ENCODE measurements at regions not wholly inside any gene's neighbourhood (a gene's known extent, or its start where the extent isn't known, plus 50 kb on each side); places are given as distances from the start of the nearest gene placed in this dataset.

DNA sequence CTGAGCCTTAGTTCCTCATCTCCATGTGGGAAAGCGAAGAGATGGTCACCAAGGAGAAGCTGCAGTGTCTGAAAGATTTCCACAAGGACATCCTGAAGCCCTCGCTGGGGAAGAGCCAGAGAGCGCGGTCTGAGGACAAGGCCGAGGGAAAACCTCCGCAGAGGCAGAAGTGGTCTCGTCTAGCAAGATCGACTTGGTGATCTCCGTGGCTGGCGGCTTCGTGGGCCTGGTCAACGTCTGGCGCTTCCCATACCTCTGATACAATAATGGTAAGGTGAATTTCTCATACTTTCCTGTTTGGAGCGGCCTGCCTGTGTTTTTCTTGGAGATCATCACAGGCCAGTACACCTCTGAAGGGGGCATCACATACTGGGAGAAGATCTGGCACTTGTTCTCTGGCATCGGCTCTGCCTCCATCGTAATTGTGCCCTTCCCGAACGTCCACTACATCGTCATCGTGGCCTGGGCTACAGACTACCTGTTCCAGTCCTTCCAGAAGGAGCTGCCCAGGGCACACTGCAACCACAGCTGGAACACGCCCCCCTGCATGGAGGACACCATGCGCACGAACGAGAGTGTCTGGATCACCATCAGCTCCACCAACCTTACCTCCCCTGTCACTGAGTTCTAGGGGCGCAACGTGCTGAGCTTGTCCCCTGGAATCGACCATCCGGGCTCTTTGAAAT is 841.1 kb upstream of the TMPRSS15 start:
- no peak for DNase-seq (ENCODE audit: low spot score)

- no peak for DNase-seq (ENCODE audit: low spot score)
Measured at GRCh38 chr21:19245188-19245580, 841.6 kb upstream of the TMPRSS15 start.

DNA sequence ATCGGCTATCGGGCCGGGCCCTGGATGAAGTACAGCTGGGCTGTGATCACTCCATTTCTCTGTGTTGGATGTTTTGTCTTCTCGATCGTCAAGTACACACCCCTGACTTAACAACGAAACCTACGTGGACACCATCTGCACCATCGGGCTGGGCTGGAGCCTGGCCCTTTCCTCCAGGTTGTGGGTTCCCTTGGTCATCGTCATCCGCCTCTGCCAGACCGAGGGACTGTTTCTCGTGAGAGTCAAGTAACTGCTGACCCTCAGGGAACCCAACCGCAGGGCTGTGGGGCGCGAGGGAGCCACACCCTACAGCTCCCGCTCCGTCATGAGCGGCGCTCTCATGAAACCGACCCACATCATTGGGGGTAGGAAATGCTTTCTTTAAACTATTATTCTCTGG is 842.4 kb upstream of the TMPRSS15 start:
- no peak for DNase-seq (ENCODE audit: low spot score)

- DNase-seq (ENCODE audit: low spot score): no peak
Measured at GRCh38 chr21:19256934-19257660, 853.5 kb upstream of the TMPRSS15 start.

- DNase-seq (ENCODE audit: low spot score): no peak
Measured at GRCh38 chr21:19261731-19262376, 858.3 kb upstream of the TMPRSS15 start.

- DNase-seq (ENCODE audit: low spot score): no peak
Measured at GRCh38 chr21:19266636-19267035, 863.1 kb upstream of the TMPRSS15 start.

GRCh38 chr21:19268686-19269085 is 865.1 kb upstream of the TMPRSS15 start:
- no peak for DNase-seq (ENCODE audit: low spot score)

- DNase-seq (ENCODE audit: low spot score): no peak
Measured at GRCh38 chr21:19275065-19275464, 871.5 kb upstream of the TMPRSS15 start.

GRCh38 chr21:19276665-19277064 is 873.1 kb upstream of the TMPRSS15 start:
- DNase-seq (ENCODE audit: low spot score): no peak

- DNase-seq (ENCODE audit: low spot score): no peak
Measured at GRCh38 chr21:19286876-19287275, 883.3 kb upstream of the TMPRSS15 start.

DNA sequence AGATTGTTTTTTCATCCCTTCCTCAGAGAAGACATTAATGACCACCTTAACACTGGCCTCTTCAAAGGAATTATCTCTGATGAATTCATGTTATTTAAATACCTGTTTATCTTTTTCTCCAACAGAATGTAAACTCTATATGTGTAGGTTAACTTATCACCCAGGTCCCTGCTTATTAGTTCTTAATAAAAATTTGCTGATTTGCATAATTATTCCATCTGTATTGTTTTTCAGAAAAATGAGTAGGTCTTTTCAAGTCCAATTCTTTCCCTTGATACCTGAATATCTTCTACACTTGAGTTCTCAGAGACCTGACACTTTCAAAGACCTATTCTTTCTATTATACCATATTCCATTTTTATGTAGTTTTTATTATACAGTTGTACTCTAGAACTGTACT is 886.7 kb upstream of the TMPRSS15 start:
- no peak for DNase-seq (ENCODE audit: low spot score)

DNA sequence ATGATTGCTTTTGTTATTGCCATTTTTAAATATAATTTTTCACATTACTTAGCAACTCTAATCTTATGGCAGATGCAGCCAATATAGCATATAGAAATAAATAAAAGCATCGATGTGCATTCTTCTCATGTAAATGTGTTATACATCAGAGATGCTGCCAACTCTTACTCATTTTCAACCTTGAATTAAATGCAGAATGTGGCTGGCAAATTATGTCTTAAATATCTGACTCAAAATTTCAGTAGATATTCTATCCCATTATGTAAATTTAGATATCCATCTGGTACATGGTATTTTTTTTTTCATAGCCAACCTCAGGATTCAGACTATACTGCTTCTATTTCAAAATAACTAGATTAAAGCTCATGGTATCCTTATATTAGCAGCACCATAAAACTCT is 916.7 kb upstream of the TMPRSS15 start:
- no peak for DNase-seq (ENCODE audit: low spot score)

DNA sequence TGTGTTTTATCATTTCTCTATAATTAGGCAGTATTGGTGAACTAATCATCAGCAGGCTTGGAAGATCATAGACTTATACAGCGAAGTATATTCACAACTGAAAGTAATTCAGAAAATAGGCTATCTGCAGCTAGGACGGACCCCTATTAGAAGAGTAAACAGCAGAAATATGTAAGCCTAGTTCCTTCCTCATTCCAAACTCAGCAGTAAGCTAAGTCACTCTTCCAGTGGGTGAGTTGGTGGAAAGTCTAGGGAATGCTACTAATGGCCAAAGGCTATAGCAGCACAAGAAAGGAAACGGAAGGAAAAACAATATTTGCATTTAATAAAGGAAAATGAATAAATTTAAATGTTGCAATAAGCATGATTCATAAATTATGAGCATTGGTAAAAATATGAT is 918.1 kb upstream of the TMPRSS15 start:
- DNase-seq (ENCODE audit: low spot score): no peak

DNA sequence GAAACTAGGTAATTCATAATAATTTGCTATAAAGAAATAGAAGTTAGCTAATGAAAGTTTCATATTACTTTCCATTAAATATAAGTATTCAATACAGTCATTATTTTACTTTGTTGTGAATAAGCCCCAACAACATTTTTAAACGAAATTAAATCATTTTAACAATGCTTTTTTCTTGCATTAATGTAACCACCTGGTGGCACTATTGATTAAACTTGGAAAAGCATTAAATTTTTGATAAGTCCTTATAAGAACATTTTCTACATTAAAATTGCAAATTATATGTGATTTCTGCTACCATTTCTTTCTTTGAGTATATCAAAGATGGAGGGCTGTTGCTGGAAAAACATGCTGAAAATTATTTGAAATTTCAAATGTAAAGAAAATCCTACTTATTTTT is 918.8 kb upstream of the TMPRSS15 start:
- DNase-seq (ENCODE audit: low spot score): peak; percentile 4

- DNase-seq (ENCODE audit: low spot score): no peak
Measured at GRCh38 chr21:19326531-19327319, 923.1 kb upstream of the TMPRSS15 start.

DNA sequence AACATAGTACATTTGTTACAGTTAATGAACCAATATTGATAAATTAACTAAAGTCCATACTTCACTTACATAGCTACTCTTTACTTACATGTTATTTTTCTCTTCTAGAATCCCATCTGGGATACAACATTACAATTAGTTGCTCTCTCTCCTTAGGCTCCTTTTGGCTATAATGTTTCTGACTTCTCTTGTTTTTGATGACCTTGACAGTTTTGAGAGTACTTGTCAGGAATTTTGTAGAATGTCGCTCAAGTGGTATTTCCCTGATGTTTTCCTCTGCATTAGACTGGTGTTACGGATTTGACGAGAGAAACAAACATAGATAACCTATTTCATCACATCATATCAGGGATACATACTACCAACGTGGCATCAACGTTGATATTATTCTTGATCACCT is 925.4 kb upstream of the TMPRSS15 start:
- DNase-seq (ENCODE audit: low spot score): no peak

DNA sequence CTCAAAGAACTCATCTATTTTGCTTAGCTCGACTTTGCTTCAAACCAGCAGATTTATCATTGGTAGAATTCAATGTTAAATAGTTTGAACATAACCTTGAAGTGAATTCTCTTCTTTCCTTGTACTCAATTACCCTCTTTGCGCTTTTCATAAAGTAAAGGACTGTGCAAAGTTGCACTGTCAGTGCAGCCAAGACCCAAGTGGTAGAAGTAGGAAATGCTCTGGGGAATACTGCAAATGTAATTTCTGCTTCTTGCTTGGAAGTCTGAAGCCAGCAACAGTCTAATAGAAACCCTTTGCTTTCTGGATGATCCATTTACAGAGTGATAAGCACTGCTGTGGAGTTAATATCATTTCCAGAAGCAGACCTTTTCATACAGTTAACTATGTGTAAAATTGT is 936.7 kb upstream of the TMPRSS15 start:
- no peak for DNase-seq (ENCODE audit: low spot score)

GRCh38 chr21:19340954-19341353 is 937.4 kb upstream of the TMPRSS15 start:
- DNase-seq (ENCODE audit: low spot score): no peak

- DNase-seq (ENCODE audit: low spot score): no peak
Measured at GRCh38 chr21:19343711-19344110, 940.1 kb upstream of the TMPRSS15 start.

DNA sequence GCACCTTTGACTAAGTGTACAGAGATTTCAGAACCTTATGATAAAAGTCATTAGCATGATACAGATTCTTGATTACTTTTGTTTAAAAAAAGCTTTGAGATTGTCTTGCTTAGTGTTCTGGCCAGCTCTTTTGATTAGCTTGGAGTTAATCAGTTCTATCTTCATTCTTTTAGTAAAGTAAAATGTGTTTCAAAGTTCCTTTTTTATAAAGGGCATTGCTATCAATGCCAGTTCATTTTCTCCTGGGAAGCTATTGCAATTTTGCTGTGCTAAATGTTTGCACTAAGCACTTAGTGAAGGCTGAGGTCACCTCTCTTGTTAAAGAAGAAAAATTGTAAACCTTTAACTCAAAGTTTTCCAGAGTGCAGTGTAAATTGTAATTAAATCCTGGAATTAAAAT is 946.7 kb upstream of the TMPRSS15 start:
- DNase-seq (ENCODE audit: low spot score): no peak

- no peak for DNase-seq (ENCODE audit: low spot score)
Measured at GRCh38 chr21:19353256-19353655, 949.7 kb upstream of the TMPRSS15 start.

DNA sequence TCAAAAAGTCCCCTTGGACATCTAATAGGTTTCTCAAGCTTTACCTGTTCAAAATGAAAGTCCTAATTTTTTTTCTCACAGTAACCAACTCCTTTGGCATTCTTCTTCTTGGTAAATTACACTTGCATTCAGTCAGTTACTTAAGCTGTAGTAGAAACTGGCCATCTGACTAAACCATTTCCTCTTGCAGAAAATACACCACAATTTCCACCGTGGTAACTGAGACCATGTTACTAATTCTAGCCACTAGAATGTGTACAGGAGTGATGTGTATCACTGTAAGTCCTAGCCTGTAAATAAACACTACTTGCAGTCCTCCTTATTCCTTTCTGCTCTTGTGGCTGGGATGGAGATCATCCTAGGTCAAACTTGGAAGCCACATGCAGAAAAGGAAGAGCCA is 965.4 kb upstream of the TMPRSS15 start:
- DNase-seq (ENCODE audit: low spot score): no peak

GRCh38 chr21:19392390-19392789 is 988.8 kb upstream of the TMPRSS15 start:
- no peak for DNase-seq (ENCODE audit: low spot score)
